Left cardiac atrium (tissue), 4 donors: ENCODE measurements at regions not wholly inside any gene's neighbourhood (a gene's known extent, or its start where the extent isn't known, plus 50 kb on each side); places are given as distances from the start of the nearest gene placed in this dataset.

Experiments
- ATAC-seq, 2 donors: fragments of 200-7000 bp; cut with Tn5 transposase; one replicate each; pipeline ENCODE4 v1.9.1; 2020; ENCODE audit warnings: mild to moderate bottlenecking in 2 of 2, moderate library complexity in 2 of 2
- DNase-seq: peaks from one replicate; pipeline ENCODE4 v3.0.0-alpha.2; 2020
- intact Hi-C, 2 donors: fragments of 100-400 bp; cut with DNase I; formaldehyde crosslinking; loops; one replicate each; pipeline versions ENCODE4 v1.14.1 to v1.15.1; 2022 to 2023
- donor health status: DM: no; HTN: yes; CAD: no.
- donor health status: DM: no; HTN: yes; CAD: no; lungs with severe emphysema.
- donor health status: DM: yes; HTN: yes; CAD: no.
- donor health status: Dilated cardiomyopathy.

GRCh38 chr17:73824321-73824720 is 180.1 kb upstream of the SDK2 start:
- ATAC-seq (no peak), DNase-seq (no peak)
- intact Hi-C loops, result no loop called here

- intact Hi-C loops, result no loop called here
- no peak for DNase-seq
- no peak for ATAC-seq
These were observed 182.1 kb upstream of the SDK2 start for GRCh38 chr17:73826181-73826871.

GRCh38 chr17:73826872-73827228 is 182.6 kb upstream of the SDK2 start:
- no peak for DNase-seq
- ATAC-seq, result no peak
- intact Hi-C loops, result no loop called here

DNA sequence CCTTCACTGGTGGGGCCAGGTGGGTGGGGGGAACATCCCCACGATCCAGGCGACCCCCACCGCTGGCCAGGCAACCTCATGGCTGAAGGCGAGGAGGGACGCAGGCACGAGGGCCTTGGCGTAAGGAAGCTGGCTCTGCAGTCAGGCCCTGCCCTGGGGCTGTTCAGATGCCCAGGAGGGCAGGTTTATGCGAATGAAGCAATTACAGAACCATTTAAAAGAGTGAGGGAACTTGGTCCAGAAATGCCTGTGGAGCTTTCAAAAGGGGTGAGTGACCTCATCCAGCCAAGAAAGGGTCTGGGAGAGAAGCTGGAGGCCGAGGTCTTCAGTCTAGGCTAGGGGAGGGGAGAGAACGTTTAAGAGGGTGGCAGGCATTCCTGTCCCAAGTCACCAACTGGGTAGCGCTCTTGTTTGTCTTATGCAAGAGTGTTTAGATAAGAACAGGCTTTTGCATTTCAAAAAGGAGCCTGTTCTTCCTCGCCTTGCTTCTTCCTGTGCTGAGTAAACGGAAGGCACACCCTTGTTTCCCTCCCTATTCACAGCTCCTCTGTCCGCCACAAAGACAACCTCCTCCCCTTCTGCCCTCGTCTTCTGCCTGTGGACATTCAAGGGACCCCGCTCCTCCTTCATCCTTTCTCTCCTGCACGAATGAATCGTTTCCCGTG is 183.5 kb upstream of the SDK2 start:
- intact Hi-C loops, result no loop called here
- peak in 1 of 2 donors; percentile 36 for ATAC-seq
- DNase-seq, result no peak

DNA sequence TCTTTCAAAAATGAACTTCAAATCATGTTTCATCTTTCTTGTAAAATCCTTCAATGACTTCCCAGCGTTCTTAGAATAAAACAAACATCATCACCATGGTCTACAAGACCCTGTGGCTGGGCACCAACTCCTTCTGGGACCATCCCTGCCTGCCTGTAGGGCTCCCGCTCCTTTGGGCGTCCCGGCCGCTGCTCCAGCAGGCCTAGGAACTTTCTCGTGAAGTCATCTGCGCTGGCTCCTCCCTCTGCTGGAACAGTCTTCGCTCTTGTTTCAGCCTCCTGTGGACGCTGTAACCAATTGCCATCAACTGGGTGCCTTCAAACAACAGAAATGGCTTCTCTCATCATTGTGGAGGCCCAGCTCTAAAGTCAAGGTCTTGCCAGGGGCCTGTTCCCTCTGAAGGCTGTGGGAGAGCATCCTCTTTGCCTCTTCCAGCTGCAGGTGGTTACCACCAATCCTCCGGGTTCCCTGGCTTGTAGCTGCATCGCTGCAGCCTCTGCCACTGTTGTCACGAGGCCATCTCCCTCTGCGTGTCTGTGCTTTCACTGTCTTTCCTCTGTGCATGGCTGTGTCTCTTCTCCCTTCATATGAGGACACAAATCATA is 185.5 kb upstream of the SDK2 start:
- intact Hi-C loops, result no loop called here
- DNase-seq (no peak), ATAC-seq (no peak)

DNA sequence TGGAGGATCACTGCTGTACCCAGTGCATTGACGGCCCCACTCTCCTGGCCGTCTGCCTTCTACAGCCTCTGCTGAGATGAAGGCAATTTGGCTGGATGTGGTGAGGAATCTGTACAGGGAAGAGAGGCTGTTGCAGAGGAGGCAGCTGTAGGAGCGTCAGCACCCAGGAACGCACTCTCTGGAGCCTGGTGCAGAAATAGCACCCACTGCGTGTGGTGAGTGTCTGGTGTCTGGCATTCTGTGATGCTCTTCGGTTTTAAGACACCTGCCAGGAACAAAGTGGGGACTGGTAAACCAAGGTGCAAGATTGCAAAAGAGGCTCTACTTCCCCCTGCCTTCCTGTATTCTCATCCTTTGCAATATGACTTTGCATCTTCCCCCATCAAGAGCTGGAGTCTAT is 187.5 kb upstream of the SDK2 start:
- intact Hi-C loops, result no loop called here
- ATAC-seq, result no peak
- DNase-seq, result no peak

DNA sequence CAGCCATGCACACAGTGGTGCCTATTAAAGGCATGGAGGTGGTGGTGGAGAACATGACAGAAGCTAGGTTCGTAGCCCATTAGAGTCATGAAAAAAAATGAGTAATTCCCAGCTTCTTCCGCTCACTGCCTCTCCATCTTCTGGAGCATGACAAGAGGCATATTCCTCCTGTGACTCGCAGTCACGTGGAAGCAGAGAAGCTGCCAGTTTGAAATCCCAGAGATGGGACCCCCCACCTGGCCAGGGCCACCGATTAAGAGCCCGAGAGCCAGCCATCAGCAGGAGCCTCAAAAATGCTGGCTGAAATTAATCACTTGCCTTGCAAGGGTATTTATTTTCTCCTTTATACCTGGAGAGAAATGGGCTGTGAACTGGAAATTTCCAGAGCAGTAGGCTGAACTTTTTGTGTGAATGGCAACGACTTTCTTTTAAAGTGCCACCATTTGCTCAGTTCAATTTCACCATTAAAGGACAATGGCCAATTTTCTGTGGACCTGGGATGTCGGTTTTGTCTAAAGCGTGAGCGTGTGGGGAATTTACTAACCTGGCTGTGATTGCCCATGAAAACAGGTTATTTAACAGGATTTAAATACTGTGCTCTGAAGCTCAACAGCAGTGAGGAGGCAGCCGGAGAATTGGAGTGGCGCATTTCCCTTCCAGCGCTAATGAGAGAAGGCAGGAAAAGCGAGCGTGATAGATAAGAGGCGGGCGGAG is 189.7 kb upstream of the SDK2 start:
- intact Hi-C loops, result no loop called here

GRCh38 chr17:73834684-73835343 is 190.6 kb upstream of the SDK2 start:
- intact Hi-C loops, result no loop called here
- ATAC-seq (no peak), DNase-seq (no peak)

More for the DNA sequence above, 189.7 kb upstream of the SDK2 start:
- ATAC-seq (no peak), DNase-seq (no peak)

- ATAC-seq (no peak), DNase-seq (no peak)
- intact Hi-C loops, result no loop called here
These were observed 191.4 kb upstream of the SDK2 start for GRCh38 chr17:73835605-73836004.

GRCh38 chr17:73838815-73839214 is 194.6 kb upstream of the SDK2 start:
- intact Hi-C loops, result no loop called here
- ATAC-seq, result peak in 1 of 2 donors; percentile 17
- DNase-seq, result no peak

DNA sequence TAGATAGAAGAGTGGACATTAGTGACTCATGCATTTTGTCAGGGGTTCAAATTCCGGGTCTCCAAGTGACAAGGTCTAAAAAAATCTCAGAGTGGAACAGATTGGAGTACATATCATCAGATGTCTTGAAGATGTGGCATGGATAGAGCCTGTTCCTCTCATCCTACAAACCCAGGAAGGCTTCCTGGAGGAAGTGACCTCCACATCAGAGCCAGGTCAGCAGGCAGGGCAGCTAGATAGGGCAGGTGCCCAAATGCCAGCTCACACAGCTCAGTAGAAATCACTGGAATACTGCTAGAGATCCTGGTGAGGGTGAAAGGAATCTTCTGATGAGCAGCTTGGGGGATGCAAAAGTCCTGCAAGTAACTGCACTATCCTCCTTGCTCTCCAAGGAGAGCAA is 196.6 kb upstream of the SDK2 start:
- ATAC-seq (no peak), DNase-seq (no peak)
- intact Hi-C loops, result loop anchor here (10.0 kb wide), 1 partner anchor 186 kb away; no protein-coding TSS in a partner anchor

- ATAC-seq (peak in 1 of 2 donors; percentile 40), DNase-seq (no peak)
- intact Hi-C loops, result loop anchor here (10.0 kb wide), 1 partner anchor 187 kb away; no protein-coding TSS in a partner anchor
These were observed 197.3 kb upstream of the SDK2 start for GRCh38 chr17:73841431-73842060.

DNA sequence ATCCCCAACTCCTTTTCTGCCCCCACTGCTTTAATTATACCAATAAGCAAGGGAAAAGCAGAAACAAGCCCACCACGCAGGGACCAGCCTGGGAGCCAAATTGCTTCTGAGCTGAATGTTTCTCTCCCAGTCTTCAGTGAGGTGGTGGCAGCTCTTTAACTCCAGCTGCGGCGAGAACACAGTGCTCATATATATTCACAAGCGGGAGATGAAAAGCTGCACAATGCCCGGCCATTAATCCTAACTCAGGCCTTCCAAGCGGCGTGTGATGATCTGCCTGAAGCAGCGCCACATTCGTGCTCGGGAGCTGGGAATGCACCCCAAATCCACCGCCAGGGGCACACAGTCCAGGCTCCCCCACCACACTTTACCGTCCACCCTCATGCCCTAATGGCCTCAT is 203.7 kb upstream of the SDK2 start:
- no peak for ATAC-seq
- DNase-seq, result no peak
- intact Hi-C loops, result loop anchor here (10.0 kb wide), 1 partner anchor 193 kb away; no protein-coding TSS in a partner anchor

- ATAC-seq (no peak), DNase-seq (no peak)
- intact Hi-C loops, result no loop called here
These were observed 206.2 kb upstream of the SDK2 start for GRCh38 chr17:73850426-73850825.

DNA sequence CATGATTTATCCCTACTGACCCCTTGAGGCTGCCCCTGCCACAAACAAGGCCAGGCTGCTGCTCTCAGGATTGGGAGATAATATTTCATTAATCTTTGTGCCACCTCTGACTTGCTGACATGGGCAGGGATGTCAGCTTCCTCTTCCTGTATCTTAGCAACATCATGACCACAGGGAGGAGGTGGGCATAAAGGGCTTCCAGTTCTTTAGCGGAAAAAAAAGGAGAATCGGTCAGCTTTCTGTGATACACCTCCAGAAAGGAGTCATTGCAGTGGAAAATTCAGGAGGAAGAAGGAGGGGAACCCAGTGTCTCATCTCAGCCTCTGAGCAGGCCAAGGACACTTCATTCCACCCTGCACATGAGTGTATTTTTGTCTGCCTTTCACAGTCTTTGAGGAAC is 206.8 kb upstream of the SDK2 start:
- ATAC-seq, result no peak
- intact Hi-C loops, result no loop called here
- DNase-seq, result no peak

DNA sequence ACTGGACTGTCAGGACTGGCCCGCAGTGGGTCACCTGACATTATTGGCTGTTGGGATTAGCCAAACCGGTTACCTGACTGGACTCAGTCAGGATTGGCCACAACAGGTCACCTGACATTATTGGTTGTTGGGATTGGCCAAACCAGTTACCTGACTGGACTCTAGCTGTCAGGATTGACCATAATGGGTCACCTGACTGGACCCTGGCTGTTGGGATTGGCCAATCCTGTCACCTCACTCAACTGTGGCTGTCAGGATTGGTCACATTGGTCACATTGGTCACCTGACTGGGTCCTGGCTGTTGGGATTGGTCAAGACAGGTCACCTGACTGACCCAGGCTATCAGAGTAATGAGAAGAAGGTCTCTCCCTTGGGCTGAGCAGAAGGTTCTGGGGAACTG is 207.7 kb upstream of the SDK2 start:
- intact Hi-C loops, result no loop called here
- DNase-seq (no peak), ATAC-seq (no peak)

DNA sequence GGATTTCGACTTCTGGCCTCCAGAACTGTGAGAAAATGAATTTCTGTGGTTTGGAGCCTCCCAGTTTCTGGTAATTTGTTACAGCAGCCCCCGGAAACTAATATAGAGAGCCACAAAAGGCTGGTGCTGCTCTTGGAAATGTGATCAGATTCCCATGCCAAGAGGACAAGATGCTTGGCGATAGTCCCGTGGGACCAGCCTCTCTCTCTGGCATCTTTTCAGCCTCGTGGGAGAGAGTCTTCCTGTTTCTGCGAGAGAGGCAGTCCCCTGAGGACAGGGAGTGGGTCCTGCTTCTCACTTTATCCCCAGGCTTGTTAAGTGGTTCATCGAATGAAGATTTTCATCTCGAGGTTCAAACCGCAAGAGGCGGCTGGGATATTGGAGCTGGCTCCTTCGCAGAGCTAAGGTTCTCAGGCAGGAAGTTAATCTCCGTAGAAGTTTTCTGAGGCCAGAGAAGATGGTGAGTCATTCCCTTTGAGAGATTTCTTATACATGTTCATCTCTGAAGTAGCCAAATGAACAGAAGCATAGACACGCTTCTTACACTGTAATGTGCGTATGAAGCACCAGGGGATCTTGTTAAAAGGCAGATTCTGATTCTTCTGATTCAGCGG is 211.6 kb upstream of the SDK2 start:
- ATAC-seq, result peak in 1 of 2 donors; percentile 76
- DNase-seq, result no peak
- intact Hi-C loops, result no loop called here

- DNase-seq (no peak), ATAC-seq (no peak)
- intact Hi-C loops, result no loop called here
These were observed 212.3 kb upstream of the SDK2 start for GRCh38 chr17:73856556-73856955.
